Suprapubic skin (tissue), 4 donors: ENCODE measurements at regions not wholly inside any gene's neighbourhood (a gene's known extent, or its start where the extent isn't known, plus 50 kb on each side); places are given as distances from the start of the nearest gene placed in this dataset.

Experiments
- DNase-seq, 2 donors: peaks; one replicate each; pipeline ENCODE4 v3.0.0-alpha.2; 2019; ENCODE audit warnings: low spot score in 2 of 2
- H3K27ac ChIP-seq: fragments of 200-600 bp; sonication (generic); one replicate; pipeline ENCODE4 v1.5.1; 2019
- H3K27me3 ChIP-seq: fragments of 200-600 bp; sonication (generic); one replicate; pipeline ENCODE4 v1.5.1; 2019
- H3K36me3 ChIP-seq: fragments of 200-600 bp; sonication (generic); one replicate; pipeline ENCODE4 v1.5.1; 2019
- H3K4me1 ChIP-seq: fragments of 200-600 bp; sonication (generic); one replicate; pipeline ENCODE4 v1.5.1; 2019
- H3K4me3 ChIP-seq: fragments of 200-600 bp; sonication (generic); one replicate; pipeline ENCODE4 v1.5.1; 2019; ENCODE audit warnings: mild to moderate bottlenecking
- H3K9me3 ChIP-seq: fragments of 200-600 bp; sonication (generic); one replicate; pipeline ENCODE4 v1.5.1; 2019
- CTCF ChIP-seq, 2 donors: fragments of 200-600 bp in 1 of 2; fragments of 450-650 bp in 1 of 2; sonication (generic) in 1 of 2; IDR thresholded peaks; one replicate each; pipeline ENCODE4 v1.5.1; 2016 to 2019; ENCODE audit warnings: antibody characterized with exemption in 2 of 2, mild to moderate bottlenecking in 1 of 2, moderate library complexity in 1 of 2
- EP300 ChIP-seq: sonication (generic); formaldehyde crosslinking; IDR thresholded peaks from one replicate; pipeline ENCODE4 v1.6.1; 2017; ENCODE audit warnings: antibody characterized with exemption
- POLR2A ChIP-seq, 2 donors: fragments of 450-650 bp; IDR thresholded peaks; one replicate each; pipeline ENCODE4 v1.6.1; 2017; ENCODE audit warnings: antibody characterized with exemption in 2 of 2, mild to moderate bottlenecking in 2 of 2, moderate library complexity in 2 of 2
- POLR2AphosphoS5 ChIP-seq, 3 donors: sonication (generic); formaldehyde crosslinking; IDR thresholded peaks; one replicate each; pipeline ENCODE4 v1.6.1; 2017; ENCODE audit warnings: antibody characterized with exemption in 3 of 3
- WGBS: methylation state at CpG from one replicate; pipeline ENCODE4 v1.1.5; 2018; 5-methylcytosine and 5-hydroxymethylcytosine counted together

GRCh38 chr12:90327793-90328743 lies 619.4 kb upstream of the ATP2B1 start:
- Histone ChIP-seq H3K4me1 (no peaks in the 10 kb centered on the region), H3K4me3 (no peak overlapping the region), H3K9me3 (no peaks in the 10 kb centered on the region), H3K27me3 (no peaks in the 10 kb centered on the region), H3K36me3 (no peaks in the 10 kb centered on the region), H3K27ac (no peak overlapping the region)
- TF ChIP-seq CTCF (IDR thresholded peaks at IDR 0.05) (no peak), POLR2AphosphoS5 (IDR thresholded peaks at IDR 0.05) (no peak), POLR2A (IDR thresholded peaks at IDR 0.05) (no peak), EP300 (no peak)
- 60% methylated on average over 5 of the region's 5 CpGs for WGBS
- DNase-seq, result no peak

GRCh38 chr12:90323217-90323616 lies 614.6 kb upstream of the ATP2B1 start:
- Histone ChIP-seq H3K4me3 (no peak overlapping the region), H3K27ac (no peak overlapping the region)
- WGBS, result 78% methylated on average over 1 of the region's 1 CpG

GRCh38 chr12:90322006-90322405 lies 613.4 kb upstream of the ATP2B1 start:
- H3K36me3 ChIP-seq, result no peaks in the 10 kb centered on the region
- H3K27me3 ChIP-seq, result no peaks in the 10 kb centered on the region
- no peak for TF ChIP-seq EP300
- TF ChIP-seq POLR2A (IDR thresholded peaks at IDR 0.05), result no peak
- no peak for TF ChIP-seq POLR2AphosphoS5 (IDR thresholded peaks at IDR 0.05)
- no peak for TF ChIP-seq CTCF (IDR thresholded peaks at IDR 0.05)
- no peak for DNase-seq
- H3K9me3 ChIP-seq, result no peaks in the 10 kb centered on the region
- H3K4me3 ChIP-seq, result no peak overlapping the region
- H3K4me1 ChIP-seq, result no peaks in the 10 kb centered on the region
- H3K27ac ChIP-seq, result no peak overlapping the region

More at GRCh38 chr12:90323217-90323616, 614.6 kb upstream of the ATP2B1 start:
- Histone ChIP-seq H3K4me1 (no peaks in the 10 kb centered on the region), H3K9me3 (no peaks in the 10 kb centered on the region), H3K27me3 (no peaks in the 10 kb centered on the region), H3K36me3 (no peaks in the 10 kb centered on the region)
- DNase-seq, result no peak
- TF ChIP-seq POLR2AphosphoS5 (IDR thresholded peaks at IDR 0.05), result no peak
- no peak for TF ChIP-seq POLR2A (IDR thresholded peaks at IDR 0.05)
- TF ChIP-seq EP300, result no peak
- no peak for TF ChIP-seq CTCF (IDR thresholded peaks at IDR 0.05)

GRCh38 chr12:90321369-90321768 lies 612.7 kb upstream of the ATP2B1 start:
- no peaks in the 10 kb centered on the region for H3K4me1 ChIP-seq
- H3K27me3 ChIP-seq, result no peaks in the 10 kb centered on the region
- TF ChIP-seq CTCF (IDR thresholded peaks at IDR 0.05) (no peak), POLR2A (IDR thresholded peaks at IDR 0.05) (no peak), EP300 (no peak), POLR2AphosphoS5 (IDR thresholded peaks at IDR 0.05) (no peak)
- no peaks in the 10 kb centered on the region for H3K36me3 ChIP-seq
- no peak for DNase-seq
- H3K9me3 ChIP-seq, result no peaks in the 10 kb centered on the region
- 88% methylated on average over 2 of the region's 2 CpGs for WGBS
- no peak overlapping the region for H3K4me3 ChIP-seq
- no peak overlapping the region for H3K27ac ChIP-seq

GRCh38 chr12:90311561-90311960 lies 602.9 kb upstream of the ATP2B1 start:
- no peak overlapping the region for H3K27ac ChIP-seq
- no peak for DNase-seq
- 89% methylated on average over 4 of the region's 4 CpGs for WGBS
- no peaks in the 10 kb centered on the region for H3K4me1 ChIP-seq
- H3K27me3 ChIP-seq, result no peaks in the 10 kb centered on the region
- H3K9me3 ChIP-seq, result no peaks in the 10 kb centered on the region
- H3K36me3 ChIP-seq, result no peaks in the 10 kb centered on the region
- no peak overlapping the region for H3K4me3 ChIP-seq
- TF ChIP-seq EP300 (no peak), POLR2A (IDR thresholded peaks at IDR 0.05) (no peak), POLR2AphosphoS5 (IDR thresholded peaks at IDR 0.05) (no peak), CTCF (IDR thresholded peaks at IDR 0.05) (no peak)
